ENCODE measurements at regions not wholly inside any gene's neighbourhood (a gene's known extent, or its start where the extent isn't known, plus 50 kb on each side); places are given as distances from the start of the nearest gene placed in this dataset.

DNA sequence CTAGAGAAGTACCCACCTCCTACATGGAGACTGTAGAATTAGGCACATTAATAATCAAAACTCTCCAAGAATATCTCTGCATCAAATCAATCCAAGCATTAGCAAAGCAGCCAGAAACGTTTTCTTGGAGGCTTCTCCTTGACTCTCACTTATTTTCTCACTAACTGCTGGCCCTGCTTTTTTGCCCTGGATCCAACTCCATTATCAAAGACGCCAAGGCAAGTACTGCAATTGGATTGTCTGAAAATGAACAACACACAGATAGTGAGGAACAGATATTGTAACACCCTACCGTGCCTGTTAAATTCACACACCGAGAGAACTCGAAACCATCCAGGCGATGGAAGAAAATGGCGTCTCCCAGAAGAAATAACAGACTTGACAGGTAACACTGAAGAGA, 256.2 kb upstream of the MDFIC2 start:
- Mint-ChIP-seq H3K9me3 (no peaks in the 10 kb centered on the region), H3K27me3 (peaks cover 2% of the 10 kb centered on the region), H3K4me3 (no peak overlapping the region), H3K4me1 (no peaks in the 10 kb centered on the region), H3K36me3 (ENCODE audit: low read depth) (no peaks in the 10 kb centered on the region), H3K27ac (no peak overlapping the region)
- ChIA-PET POLR2A (no interaction called here), CTCF (no interaction called here)
- DNase-seq: no peak

DNA sequence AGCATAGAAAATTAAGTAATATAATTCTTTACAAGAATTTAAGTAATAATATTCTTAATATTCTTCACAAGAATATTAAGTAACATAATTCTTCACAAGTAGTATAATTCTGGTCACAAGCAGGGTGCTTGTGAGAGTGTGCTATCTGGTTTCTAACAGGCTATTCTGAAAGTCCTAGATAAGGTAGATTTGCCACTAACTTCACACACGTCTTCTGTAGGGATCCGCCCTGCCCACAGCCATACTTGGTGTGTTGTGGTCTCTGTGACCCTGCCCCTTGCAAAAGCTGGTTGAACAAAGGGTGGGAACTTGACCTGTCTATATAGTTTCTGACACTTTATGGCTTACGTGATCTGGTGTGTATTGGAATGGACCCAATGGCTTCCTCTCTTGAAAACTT, 253.4 kb upstream of the MDFIC2 start:
- H3K4me1 Mint-ChIP-seq: no peaks in the 10 kb centered on the region
- no peak overlapping the region for H3K4me3 Mint-ChIP-seq
- no peaks in the 10 kb centered on the region for H3K36me3 Mint-ChIP-seq (ENCODE audit: low read depth)
- no peaks in the 10 kb centered on the region for H3K9me3 Mint-ChIP-seq
- peaks cover 6% of the 10 kb centered on the region for H3K27me3 Mint-ChIP-seq
- CTCF ChIA-PET: no interaction called here
- no peak overlapping the region for H3K27ac Mint-ChIP-seq
- POLR2A ChIA-PET: no interaction called here
- DNase-seq: no peak

DNA sequence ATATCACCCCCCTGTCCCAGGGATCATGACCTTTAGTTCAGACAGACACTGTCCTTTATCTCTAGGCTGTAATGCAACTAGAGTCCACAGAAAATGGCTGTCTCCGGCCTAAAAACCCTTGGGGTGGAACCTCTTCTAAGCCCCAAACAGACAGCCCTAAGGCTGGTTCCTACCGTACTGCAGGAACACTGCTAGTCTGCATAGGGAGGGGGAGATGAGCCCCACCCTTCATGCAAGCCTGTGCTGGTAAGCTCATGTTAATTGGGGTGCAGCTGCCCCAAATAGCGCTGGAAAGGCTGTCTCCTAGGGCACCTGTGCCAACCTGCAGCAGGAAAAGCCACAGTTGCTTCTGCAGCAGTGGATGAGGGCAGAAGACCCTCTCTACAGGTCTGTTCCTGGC, 252.1 kb upstream of the MDFIC2 start:
- POLR2A ChIA-PET: no interaction called here
- CTCF ChIA-PET: no interaction called here
- no peaks in the 10 kb centered on the region for H3K36me3 Mint-ChIP-seq (ENCODE audit: low read depth)

DNA sequence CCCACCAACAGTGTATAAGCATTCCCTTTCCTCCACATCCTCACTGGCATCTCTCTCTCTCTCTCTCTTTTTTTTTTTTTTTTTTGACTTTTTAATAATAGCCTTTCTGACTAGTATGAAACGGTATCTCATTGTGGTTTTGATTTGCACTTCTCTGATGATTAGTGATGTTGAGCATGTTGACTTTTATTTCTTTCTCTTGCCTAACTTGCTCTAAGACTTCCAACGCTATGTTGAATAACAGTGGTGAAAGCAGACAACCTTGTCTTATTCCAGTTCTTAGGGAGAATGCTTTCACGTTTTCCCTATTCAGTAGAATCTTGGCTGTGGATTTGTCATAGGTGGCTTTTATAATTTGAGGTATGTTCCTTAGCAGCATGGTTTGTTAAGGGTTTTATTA, 249.4 kb upstream of the MDFIC2 start:
- no peaks in the 10 kb centered on the region for H3K36me3 Mint-ChIP-seq (ENCODE audit: low read depth)
- DNase-seq: no peak
- no peak overlapping the region for H3K4me3 Mint-ChIP-seq
- ChIA-PET POLR2A (no interaction called here), CTCF (interaction anchor here (2.1 kb wide), 1 partner anchor 11 kb away, joined by 9 read pairs; no protein-coding TSS in a partner anchor)
- peaks cover 6% of the 10 kb centered on the region for H3K27me3 Mint-ChIP-seq
- no peaks in the 10 kb centered on the region for H3K4me1 Mint-ChIP-seq
- H3K27ac Mint-ChIP-seq: no peak overlapping the region
- H3K9me3 Mint-ChIP-seq: no peaks in the 10 kb centered on the region

More for the DNA sequence above, 252.1 kb upstream of the MDFIC2 start:
- Mint-ChIP-seq H3K9me3 (no peaks in the 10 kb centered on the region), H3K27ac (no peak overlapping the region), H3K4me3 (no peak overlapping the region), H3K27me3 (peaks cover 6% of the 10 kb centered on the region), H3K4me1 (no peaks in the 10 kb centered on the region)
- DNase-seq: no peak

DNA sequence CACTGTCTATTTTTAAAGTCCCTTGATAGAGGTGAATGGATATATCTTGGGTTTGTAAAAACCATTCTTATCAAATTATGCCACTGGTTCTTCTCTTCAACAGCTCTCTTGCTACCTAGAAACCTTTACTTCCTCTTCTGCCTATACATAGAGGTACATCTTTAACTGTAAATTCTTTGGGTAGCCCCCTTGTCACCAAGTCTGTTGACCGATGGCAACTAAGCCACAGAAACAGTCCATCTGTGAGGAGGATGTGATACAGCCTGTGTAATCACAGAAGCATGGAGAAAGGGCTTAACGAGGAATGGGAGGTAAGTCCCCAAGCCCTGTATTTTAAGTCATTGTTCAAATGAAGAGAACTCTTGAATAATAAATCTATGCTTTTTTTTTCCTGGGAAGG, 246.5 kb upstream of the MDFIC2 start:
- ChIA-PET POLR2A (no interaction called here), CTCF (no interaction called here)
- Mint-ChIP-seq H3K27me3 (peaks cover 6% of the 10 kb centered on the region), H3K4me1 (no peaks in the 10 kb centered on the region), H3K27ac (no peak overlapping the region), H3K36me3 (ENCODE audit: low read depth) (no peaks in the 10 kb centered on the region), H3K9me3 (no peaks in the 10 kb centered on the region), H3K4me3 (no peak overlapping the region)
- no peak for DNase-seq

DNA sequence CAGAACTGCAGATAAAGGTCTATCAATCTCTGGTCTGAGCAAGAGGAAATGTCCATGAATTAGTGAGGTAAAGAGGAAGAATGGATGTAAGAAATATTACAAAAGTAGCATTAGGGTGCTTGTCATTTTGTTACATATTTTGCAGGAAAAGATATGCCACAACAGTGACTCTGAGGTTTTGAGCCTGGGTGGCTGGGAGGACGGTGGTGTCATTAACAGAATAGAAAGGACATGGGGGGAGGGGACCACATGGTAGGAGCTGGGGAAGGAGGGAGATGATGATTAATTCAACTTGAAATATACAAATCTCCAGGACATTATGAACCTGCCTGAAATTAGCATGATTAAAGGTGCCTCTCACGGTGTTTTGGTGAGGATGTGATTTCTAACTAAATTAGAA, 245.5 kb upstream of the MDFIC2 start:
- no peak overlapping the region for H3K4me3 Mint-ChIP-seq
- H3K36me3 Mint-ChIP-seq (ENCODE audit: low read depth): no peaks in the 10 kb centered on the region
- no peaks in the 10 kb centered on the region for H3K4me1 Mint-ChIP-seq
- no peak for DNase-seq
- H3K27me3 Mint-ChIP-seq: peaks cover 4% of the 10 kb centered on the region
- ChIA-PET CTCF (no interaction called here), POLR2A (no interaction called here)
- H3K27ac Mint-ChIP-seq: no peak overlapping the region
- no peaks in the 10 kb centered on the region for H3K9me3 Mint-ChIP-seq

DNA sequence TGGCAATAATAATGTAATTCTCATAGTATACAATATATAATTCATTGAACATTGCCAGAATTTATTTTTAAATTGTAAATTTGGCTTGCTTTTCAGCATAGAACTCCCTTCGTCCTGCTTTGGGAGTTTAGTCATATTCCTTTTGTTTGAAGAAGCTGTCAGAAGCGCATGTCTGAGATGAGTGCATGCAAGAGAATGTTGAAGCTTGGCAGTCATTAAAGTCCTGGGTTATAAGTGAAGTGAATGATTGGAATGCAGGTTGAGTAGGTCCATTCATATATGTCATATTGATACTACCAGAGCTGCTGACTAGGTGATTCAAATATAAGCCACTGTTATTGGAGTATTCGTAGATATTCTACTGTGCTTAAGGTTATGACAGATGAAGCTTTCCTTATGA, 243.6 kb upstream of the MDFIC2 start:
- POLR2A ChIA-PET: no interaction called here
- H3K36me3 Mint-ChIP-seq (ENCODE audit: low read depth): no peaks in the 10 kb centered on the region
- H3K4me1 Mint-ChIP-seq: no peaks in the 10 kb centered on the region

DNA sequence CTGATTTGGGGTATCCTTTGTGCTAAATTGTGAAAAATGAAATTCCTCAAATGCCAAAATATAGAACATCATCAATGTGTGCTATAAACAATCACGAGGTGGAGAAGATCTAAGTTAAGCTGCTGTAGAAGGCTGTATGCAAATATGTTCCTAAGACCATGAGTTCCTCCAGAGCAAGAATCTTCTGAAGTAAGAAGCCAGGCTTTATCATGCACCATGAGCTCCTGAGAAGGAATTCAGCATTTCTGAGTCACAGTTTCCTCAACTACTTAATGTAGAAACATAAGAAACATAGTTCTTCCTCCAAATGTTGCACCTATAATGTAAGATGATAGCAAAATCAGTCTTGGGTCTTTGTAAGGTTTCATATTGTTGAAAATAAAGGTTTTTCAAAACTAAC, 241.7 kb upstream of the MDFIC2 start:
- no peaks in the 10 kb centered on the region for H3K27me3 Mint-ChIP-seq
- H3K4me3 Mint-ChIP-seq: no peak overlapping the region
- H3K36me3 Mint-ChIP-seq (ENCODE audit: low read depth): no peaks in the 10 kb centered on the region
- DNase-seq: no peak
- H3K27ac Mint-ChIP-seq: no peak overlapping the region
- no peaks in the 10 kb centered on the region for H3K9me3 Mint-ChIP-seq
- POLR2A ChIA-PET: no interaction called here
- H3K4me1 Mint-ChIP-seq: no peaks in the 10 kb centered on the region
- CTCF ChIA-PET: no interaction called here

More for the DNA sequence above, 243.6 kb upstream of the MDFIC2 start:
- CTCF ChIA-PET: no interaction called here
- Mint-ChIP-seq H3K27ac (no peak overlapping the region), H3K4me3 (no peak overlapping the region), H3K9me3 (no peaks in the 10 kb centered on the region), H3K27me3 (no peaks in the 10 kb centered on the region)
- no peak for DNase-seq

DNA sequence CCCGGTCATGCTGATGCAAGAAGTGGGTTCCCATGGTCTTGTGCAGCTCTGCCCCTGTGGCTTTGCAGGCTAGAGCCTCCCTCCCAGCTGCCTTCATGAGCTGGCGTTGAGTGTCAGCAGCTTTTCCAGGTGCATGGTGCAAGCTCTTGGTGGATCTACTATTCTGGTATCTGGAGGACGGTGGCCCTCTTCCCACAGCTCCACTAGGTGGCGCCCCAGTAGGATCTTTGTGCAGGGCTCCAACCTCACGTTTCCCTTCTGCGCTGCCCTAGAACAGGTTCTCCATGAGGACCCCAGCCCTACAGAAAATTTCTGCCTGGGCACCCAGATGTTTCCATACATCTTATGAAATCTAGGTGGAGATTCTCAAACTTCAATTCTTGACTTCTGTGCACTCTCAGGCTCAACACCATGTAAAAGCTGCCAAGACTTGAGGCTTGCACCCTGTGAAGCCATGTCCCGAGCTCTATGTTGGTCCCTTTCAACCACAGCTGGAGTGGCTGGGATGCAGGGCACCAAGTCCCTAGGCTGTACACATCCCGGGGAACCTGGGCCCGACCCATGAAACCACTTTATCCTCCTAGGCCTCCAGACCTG, 238.4 kb upstream of the MDFIC2 start:
- ChIA-PET CTCF (interaction anchor here (0.5 to 2.0 kb wide), 18 partner anchors 12 to 1039 kb away, joined by 3 to 9 read pairs (median 4); partner anchors contain the start of gene FOXP1), POLR2A (no interaction called here)
- no peaks in the 10 kb centered on the region for H3K9me3 Mint-ChIP-seq
- H3K27me3 Mint-ChIP-seq: peaks cover 4% of the 10 kb centered on the region
- H3K4me3 Mint-ChIP-seq: no peak overlapping the region
- no peaks in the 10 kb centered on the region for H3K4me1 Mint-ChIP-seq
- DNase-seq: peak; percentile 73
- H3K36me3 Mint-ChIP-seq (ENCODE audit: low read depth): no peaks in the 10 kb centered on the region
- H3K27ac Mint-ChIP-seq: no peak overlapping the region

DNA sequence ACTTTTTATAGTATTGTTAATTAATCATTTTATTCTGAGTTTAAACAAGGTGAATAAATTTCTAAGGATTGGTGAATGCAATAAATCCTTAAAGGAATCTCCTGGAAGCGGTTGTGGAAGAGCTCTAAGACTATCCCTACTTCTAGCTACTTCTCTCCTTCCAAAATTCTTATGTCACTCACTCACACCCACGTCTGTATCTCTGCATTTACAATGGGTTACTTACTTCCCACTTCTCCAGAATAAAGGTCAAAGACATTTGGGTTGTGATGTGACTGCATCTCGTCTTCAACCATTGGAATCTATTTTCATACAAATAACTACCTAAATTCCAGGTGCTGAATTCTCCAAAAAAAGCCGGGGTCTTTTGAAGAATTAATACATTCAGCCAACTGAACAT, 234.2 kb upstream of the MDFIC2 start:
- CTCF ChIA-PET: no interaction called here
- Mint-ChIP-seq H3K27me3 (peaks cover 10% of the 10 kb centered on the region), H3K4me3 (no peak overlapping the region), H3K27ac (no peak overlapping the region), H3K4me1 (no peaks in the 10 kb centered on the region), H3K36me3 (ENCODE audit: low read depth) (no peaks in the 10 kb centered on the region), H3K9me3 (no peaks in the 10 kb centered on the region)
- POLR2A ChIA-PET: no interaction called here
- no peak for DNase-seq

DNA sequence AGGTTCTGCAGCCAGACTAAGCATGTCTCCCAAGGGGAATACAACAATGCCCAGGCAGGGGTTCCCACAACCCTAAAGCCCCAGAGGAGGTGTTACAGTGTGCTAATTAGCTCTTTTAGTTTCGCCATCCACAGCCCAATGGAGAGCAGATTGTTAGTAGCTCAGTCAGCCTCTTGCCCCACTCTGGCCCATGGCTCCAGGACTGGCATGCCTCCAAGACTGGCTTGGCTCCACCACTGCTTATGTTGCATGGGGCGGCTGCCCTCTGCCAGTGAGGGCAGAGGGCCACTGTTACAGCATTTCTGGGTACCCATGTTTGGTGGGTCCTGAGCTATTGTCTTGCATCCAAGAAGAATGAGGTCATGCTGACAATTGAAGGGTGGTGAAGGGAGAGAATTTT, 231.1 kb upstream of the MDFIC2 start:
- Mint-ChIP-seq H3K27me3 (peaks cover 10% of the 10 kb centered on the region), H3K4me3 (no peak overlapping the region), H3K36me3 (ENCODE audit: low read depth) (no peaks in the 10 kb centered on the region), H3K4me1 (no peaks in the 10 kb centered on the region), H3K9me3 (no peaks in the 10 kb centered on the region), H3K27ac (no peak overlapping the region)
- no peak for DNase-seq
- POLR2A ChIA-PET: no interaction called here
- CTCF ChIA-PET: interaction anchor here (0.9 kb wide), 1 partner anchor 12 kb away, joined by 3 read pairs; no protein-coding TSS in a partner anchor

DNA sequence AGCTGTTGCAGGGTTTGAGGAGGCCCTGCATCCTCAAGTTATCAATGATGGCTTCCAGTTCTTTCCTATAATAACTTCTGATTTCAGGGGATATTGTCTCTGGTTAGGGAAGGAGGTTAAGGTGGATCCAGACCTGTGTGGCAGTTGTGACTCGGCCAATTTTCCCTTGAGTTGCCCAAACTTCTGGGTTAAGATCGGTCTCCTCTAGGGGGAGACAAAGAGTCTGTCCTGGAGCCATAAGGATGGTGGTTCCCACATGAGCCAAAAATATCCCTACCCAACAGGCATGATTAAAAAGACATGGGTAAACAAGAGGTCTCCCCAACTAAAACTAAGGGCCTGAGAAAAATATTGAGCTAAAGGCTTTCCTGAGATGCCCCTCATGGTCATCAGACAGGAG, 227.5 kb upstream of the MDFIC2 start:
- H3K27ac Mint-ChIP-seq: no peak overlapping the region
- CTCF ChIA-PET: interaction anchor here (0.7 kb wide), 1 partner anchor 16 kb away, joined by 3 read pairs; no protein-coding TSS in a partner anchor
- H3K27me3 Mint-ChIP-seq: peaks cover 11% of the 10 kb centered on the region
- POLR2A ChIA-PET: no interaction called here
- H3K4me1 Mint-ChIP-seq: no peaks in the 10 kb centered on the region
- no peaks in the 10 kb centered on the region for H3K36me3 Mint-ChIP-seq (ENCODE audit: low read depth)
- H3K4me3 Mint-ChIP-seq: no peak overlapping the region
- no peaks in the 10 kb centered on the region for H3K9me3 Mint-ChIP-seq
- DNase-seq: no peak

DNA sequence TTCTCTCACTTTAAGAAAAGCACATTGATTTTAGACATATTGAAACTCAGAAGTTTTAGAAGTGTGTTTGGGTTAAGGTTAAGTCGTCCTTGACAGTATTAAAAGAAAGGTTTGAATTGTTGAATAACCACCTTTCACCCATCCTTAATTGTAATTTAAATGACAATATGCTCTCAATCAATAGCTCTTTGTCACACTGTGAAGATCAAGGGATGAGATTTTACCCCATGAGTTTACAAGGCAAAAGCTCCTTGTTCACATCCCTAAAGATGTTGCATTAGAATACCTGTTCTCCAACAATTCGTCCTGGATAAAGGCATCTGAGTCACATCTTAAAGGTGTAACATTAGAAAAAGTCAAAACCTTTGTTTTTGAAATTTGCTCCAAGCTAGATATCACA, 220.4 kb upstream of the MDFIC2 start:
- H3K9me3 Mint-ChIP-seq: no peaks in the 10 kb centered on the region
- DNase-seq: no peak
- no peaks in the 10 kb centered on the region for H3K4me1 Mint-ChIP-seq
- H3K36me3 Mint-ChIP-seq (ENCODE audit: low read depth): no peaks in the 10 kb centered on the region
- ChIA-PET POLR2A (interaction anchor here (0.6 kb wide), 1 partner anchor 1260 kb away, joined by 3 read pairs; no protein-coding TSS in a partner anchor), CTCF (no interaction called here)
- H3K27me3 Mint-ChIP-seq: peaks cover 19% of the 10 kb centered on the region
- no peak overlapping the region for H3K4me3 Mint-ChIP-seq
- H3K27ac Mint-ChIP-seq: no peak overlapping the region

DNA sequence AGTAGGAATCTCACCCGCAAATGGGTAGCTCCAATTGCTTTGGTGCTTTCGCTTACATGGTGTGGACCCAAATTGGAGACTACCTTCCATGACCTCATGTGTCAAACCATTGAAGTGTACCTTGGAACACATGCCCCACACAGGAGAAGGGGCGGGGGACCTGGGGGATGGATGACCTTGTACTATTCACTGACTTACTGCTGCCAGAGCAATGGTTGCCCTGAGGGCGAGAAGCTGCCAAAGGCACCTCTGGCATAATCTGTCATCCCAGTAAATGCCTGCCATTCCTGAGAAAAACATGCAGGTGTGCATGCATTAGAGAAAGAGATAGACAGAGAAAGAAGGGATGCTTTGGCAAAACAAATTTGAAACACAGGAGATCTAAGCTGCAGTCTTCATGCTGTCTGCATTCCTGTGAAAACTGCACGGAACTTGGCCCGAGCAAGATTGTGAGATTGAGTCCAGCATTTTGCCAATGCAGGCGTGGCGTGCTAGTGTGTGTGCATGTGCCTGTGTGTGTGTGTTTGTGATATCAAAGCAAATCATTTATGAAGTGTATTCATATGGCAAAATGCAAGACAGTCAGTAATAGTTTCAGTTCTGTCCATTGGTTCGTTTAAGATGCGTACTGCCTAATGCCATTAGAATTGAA, 219.5 kb upstream of the MDFIC2 start:
- Mint-ChIP-seq H3K9me3 (no peaks in the 10 kb centered on the region), H3K4me1 (no peaks in the 10 kb centered on the region), H3K27ac (no peak overlapping the region), H3K27me3 (peaks cover 17% of the 10 kb centered on the region), H3K36me3 (ENCODE audit: low read depth) (no peaks in the 10 kb centered on the region), H3K4me3 (no peak overlapping the region)
- ChIA-PET POLR2A (no interaction called here), CTCF (interaction anchor here (0.7 to 1.2 kb wide), 2 partner anchors 12 to 1053 kb away, joined by 3 read pairs; no protein-coding TSS in a partner anchor)
- no peak for DNase-seq
